Gastroesophageal sphincter (tissue), 4 donors: ENCODE measurements at regions not wholly inside any gene's neighbourhood (a gene's known extent, or its start where the extent isn't known, plus 50 kb on each side); places are given as distances from the start of the nearest gene placed in this dataset.

Experiments used
- ATAC-seq: fragments of 150-250 bp; one replicate; pipeline ENCODE4 v1.9.1; 2016; ENCODE audit warnings: mild to moderate bottlenecking, moderate library complexity
- H3K27ac ChIP-seq, 4 donors: fragments of 200-600 bp; sonication (generic) in 3 of 4; 1 replicate in 3 of 4; 2 replicates in 1 of 4; pipeline ENCODE4 v1.5.1; 2016 to 2019
- H3K27me3 ChIP-seq: fragments of 200-600 bp; sonication (generic); one replicate; pipeline ENCODE4 v1.5.1; 2019
- H3K36me3 ChIP-seq, 2 donors: fragments of 200-600 bp; sonication (generic); one replicate each; pipeline ENCODE4 v1.5.1; 2019; ENCODE audit warnings: control low read depth in 1 of 2
- H3K4me1 ChIP-seq, 3 donors: fragments of 200-600 bp; sonication (generic); 1 replicate in 2 of 3; 2 replicates in 1 of 3; pipeline ENCODE4 v1.5.1; 2016 to 2019; ENCODE audit warnings: control low read depth in 2 of 3
- H3K4me3 ChIP-seq, 2 donors: fragments of 200-600 bp; sonication (generic); one replicate each; pipeline ENCODE4 v1.5.1; 2019; ENCODE audit warnings: mild to moderate bottlenecking in 1 of 2, moderate library complexity in 1 of 2
- H3K9me3 ChIP-seq, 3 donors: fragments of 200-600 bp; sonication (generic); one replicate each; pipeline ENCODE4 v1.5.1; 2017 to 2019; ENCODE audit warnings: control low read depth in 2 of 3
- EP300 ChIP-seq: sonication (generic); formaldehyde crosslinking; IDR thresholded peaks from one replicate; pipeline ENCODE4 v1.6.1; 2017; ENCODE audit warnings: antibody characterized with exemption, mild to moderate bottlenecking
- POLR2A ChIP-seq, 2 donors: fragments of 450-650 bp; IDR thresholded peaks; one replicate each; pipeline ENCODE4 v1.6.1; 2017; ENCODE audit warnings: antibody characterized with exemption in 2 of 2, mild to moderate bottlenecking in 2 of 2, moderate library complexity in 1 of 2
- POLR2AphosphoS5 ChIP-seq: sonication (generic); formaldehyde crosslinking; IDR thresholded peaks from one replicate; pipeline ENCODE4 v1.6.1; 2017; ENCODE audit warnings: antibody characterized with exemption
- WGBS, 2 donors: methylation state at CpG; one replicate each; pipeline ENCODE4 v1.1.5; 2018; ENCODE audit warnings: low coverage in 1 of 2; 5-methylcytosine and 5-hydroxymethylcytosine counted together
- TF ChIP-seq, protein P1 (sequence below), 4 experiments: fragments of 200-600 bp in 2 of 4; fragments of 450-650 bp in 2 of 4; sonication (generic) in 1 of 4; IDR thresholded peaks; one replicate each; pipeline ENCODE4 v1.5.1; 2017 to 2019; ENCODE audit warnings: antibody characterized with exemption in 4 of 4, mild to moderate bottlenecking in 2 of 4, moderate library complexity in 2 of 4

GRCh38 chr6:6966127-6966526 is 141.6 kb upstream of the RREB1 start:
- TF ChIP-seq, protein P1, sequence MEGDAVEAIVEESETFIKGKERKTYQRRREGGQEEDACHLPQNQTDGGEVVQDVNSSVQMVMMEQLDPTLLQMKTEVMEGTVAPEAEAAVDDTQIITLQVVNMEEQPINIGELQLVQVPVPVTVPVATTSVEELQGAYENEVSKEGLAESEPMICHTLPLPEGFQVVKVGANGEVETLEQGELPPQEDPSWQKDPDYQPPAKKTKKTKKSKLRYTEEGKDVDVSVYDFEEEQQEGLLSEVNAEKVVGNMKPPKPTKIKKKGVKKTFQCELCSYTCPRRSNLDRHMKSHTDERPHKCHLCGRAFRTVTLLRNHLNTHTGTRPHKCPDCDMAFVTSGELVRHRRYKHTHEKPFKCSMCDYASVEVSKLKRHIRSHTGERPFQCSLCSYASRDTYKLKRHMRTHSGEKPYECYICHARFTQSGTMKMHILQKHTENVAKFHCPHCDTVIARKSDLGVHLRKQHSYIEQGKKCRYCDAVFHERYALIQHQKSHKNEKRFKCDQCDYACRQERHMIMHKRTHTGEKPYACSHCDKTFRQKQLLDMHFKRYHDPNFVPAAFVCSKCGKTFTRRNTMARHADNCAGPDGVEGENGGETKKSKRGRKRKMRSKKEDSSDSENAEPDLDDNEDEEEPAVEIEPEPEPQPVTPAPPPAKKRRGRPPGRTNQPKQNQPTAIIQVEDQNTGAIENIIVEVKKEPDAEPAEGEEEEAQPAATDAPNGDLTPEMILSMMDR (IDR thresholded peaks at IDR 0.05): no peak
- TF ChIP-seq POLR2AphosphoS5 (no peak), EP300 (no peak), POLR2A (IDR thresholded peaks at IDR 0.05) (no peak)
- Histone ChIP-seq H3K4me3 (no peak overlapping the region), H3K4me1 (no peaks in the 10 kb centered on the region), H3K27me3 (no peaks in the 10 kb centered on the region), H3K36me3 (no peaks in the 10 kb centered on the region), H3K27ac (no peak overlapping the region), H3K9me3 (no peaks in the 10 kb centered on the region)
- ATAC-seq: no peak
- 86 to 100% methylated on average over 1 of the region's 1 CpG for WGBS, 2 donors

DNA sequence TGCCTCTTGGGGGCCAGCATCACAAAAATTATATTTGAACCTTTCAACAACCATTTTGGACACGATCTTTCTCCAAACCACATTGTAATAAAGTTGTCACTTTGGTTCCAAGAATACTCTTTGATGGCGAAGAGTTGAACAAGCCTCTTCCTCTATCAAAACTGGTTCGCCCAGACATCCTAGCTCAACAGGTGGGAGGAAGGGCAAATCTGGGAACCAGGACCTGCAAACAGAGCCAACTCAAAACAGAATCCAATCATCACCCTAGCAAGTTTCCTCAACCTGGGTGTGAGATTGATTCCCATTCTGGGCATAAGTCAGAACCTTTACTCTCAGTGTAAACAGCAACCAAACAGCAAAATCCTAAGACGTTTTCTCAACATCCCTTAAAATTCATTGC is 141.2 kb upstream of the RREB1 start:
- TF ChIP-seq EP300 (no peak), POLR2AphosphoS5 (no peak), POLR2A (IDR thresholded peaks at IDR 0.05) (no peak)
- TF ChIP-seq, protein P1 (IDR thresholded peaks at IDR 0.05): no peak
- Histone ChIP-seq H3K4me1 (no peaks in the 10 kb centered on the region), H3K9me3 (no peaks in the 10 kb centered on the region), H3K4me3 (no peak overlapping the region), H3K36me3 (no peaks in the 10 kb centered on the region), H3K27me3 (no peaks in the 10 kb centered on the region), H3K27ac (no peak overlapping the region)
- no peak for ATAC-seq
- 73 to 83% methylated on average over 3 to 4 of the region's 4 CpGs for WGBS, 2 donors

DNA sequence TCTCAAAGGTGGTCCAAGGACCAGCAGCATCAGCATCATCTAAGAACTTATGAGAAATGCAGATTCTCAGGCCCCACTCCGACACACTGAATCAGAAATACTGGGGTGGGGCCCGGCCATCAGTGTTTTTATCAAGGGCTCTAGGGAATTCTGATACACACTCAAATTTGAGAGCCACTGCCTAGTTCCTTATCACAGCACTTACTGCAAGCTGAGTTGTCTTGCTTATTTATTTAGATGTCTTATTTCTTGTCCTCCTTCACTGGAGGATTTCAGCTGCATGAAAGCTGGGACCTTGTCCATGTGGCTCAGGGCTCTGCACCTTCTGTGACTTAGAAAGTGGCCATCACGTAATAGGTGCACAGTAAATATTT is 139.4 kb upstream of the RREB1 start:
- no peaks in the 10 kb centered on the region for H3K27me3 ChIP-seq
- 87 to 96% methylated on average over 3 of the region's 3 CpGs for WGBS, 2 donors
- TF ChIP-seq EP300: no peak
- TF ChIP-seq POLR2A (IDR thresholded peaks at IDR 0.05): no peak
- TF ChIP-seq POLR2AphosphoS5: no peak
- TF ChIP-seq, protein P1 (IDR thresholded peaks at IDR 0.05): no peak
- H3K27ac ChIP-seq: no peak overlapping the region
- ATAC-seq: no peak
- no peaks in the 10 kb centered on the region for H3K36me3 ChIP-seq
- H3K4me3 ChIP-seq: no peak overlapping the region
- no peaks in the 10 kb centered on the region for H3K9me3 ChIP-seq
- H3K4me1 ChIP-seq: no peaks in the 10 kb centered on the region

- Histone ChIP-seq H3K27ac (no peak overlapping the region), H3K36me3 (no peaks in the 10 kb centered on the region), H3K4me3 (no peak overlapping the region), H3K27me3 (no peaks in the 10 kb centered on the region), H3K4me1 (no peaks in the 10 kb centered on the region), H3K9me3 (no peaks in the 10 kb centered on the region)
- WGBS, 2 donors: 84 to 88% methylated on average over 4 to 6 of the region's 10 CpGs
- TF ChIP-seq POLR2A (IDR thresholded peaks at IDR 0.05) (no peak), EP300 (no peak)
- TF ChIP-seq, protein P1 (IDR thresholded peaks at IDR 0.05): no peak
- no peak for ATAC-seq
Measured at GRCh38 chr6:6968731-6969552, 138.8 kb upstream of the RREB1 start.

GRCh38 chr6:6969761-6970223 is 138.0 kb upstream of the RREB1 start:
- no peak for ATAC-seq
- TF ChIP-seq POLR2AphosphoS5 (no peak), POLR2A (IDR thresholded peaks at IDR 0.05) (no peak), EP300 (no peak)
- Histone ChIP-seq H3K9me3 (no peaks in the 10 kb centered on the region), H3K4me3 (no peak overlapping the region), H3K36me3 (no peaks in the 10 kb centered on the region), H3K4me1 (no peaks in the 10 kb centered on the region), H3K27me3 (no peaks in the 10 kb centered on the region), H3K27ac (no peak overlapping the region)
- 56 to 97% methylated on average over 6 of the region's 10 CpGs for WGBS, 2 donors
